Erythroblast (primary cell): ENCODE measurements at regions not wholly inside any gene's neighbourhood (a gene's known extent, or its start where the extent isn't known, plus 50 kb on each side); places are given as distances from the start of the nearest gene placed in this dataset.

ENCODE experiments used
- GATA1 ChIP-seq: IDR thresholded peaks from 2 replicates; pipeline ENCODE4 v1.6.1; 2011; ENCODE audit warnings: low read depth, mild to moderate bottlenecking, control low read depth, low read length, moderate library complexity
- POLR2A ChIP-seq: IDR thresholded peaks from 2 replicates; pipeline ENCODE4 v1.6.1; 2011; ENCODE audit warnings: mild to moderate bottlenecking, low read length

- TF ChIP-seq POLR2A (no peak), GATA1 (no peak)
Observed at GRCh38 chr12:87779016-87779415, 250.2 kb downstream of the C12orf50 start.
